IMR-90 (cell line): ENCODE measurements at regions not wholly inside any gene's neighbourhood (a gene's known extent, or its start where the extent isn't known, plus 50 kb on each side); places are given as distances from the start of the nearest gene placed in this dataset.

Experiments used
- ATAC-seq: fragments of 200-7000 bp; cut with Tn5 transposase; 2 replicates; pipeline ENCODE4 v1.9.1; 2020; ENCODE audit warnings: low read depth, mild to moderate bottlenecking, moderate library complexity
- BruUV-seq: library from RNA; stranded (reverse); fragments of 400-500 nt; replicated peaks from 2 replicates; lab custom pipeline; 2021; lab: Mats Ljungman, UMichigan
- CTCF ChIA-PET: fragments of 300-600 bp; formaldehyde crosslinking; extraction: SDS; loops from one replicate; lab custom pipeline; 2021; ENCODE audit warnings: antibody characterized with exemption; lab: Yijun Ruan, JAX
- POLR2A ChIA-PET: fragments of 300-600 bp; sonication (Branson Sonifier 250); formaldehyde crosslinking; loops from one replicate; lab custom pipeline; 2022; ENCODE audit warnings: antibody characterized with exemption; ENCODE audit not compliant: unreplicated experiment; lab: Charles Lee
- DNase-seq: peaks from one replicate; pipeline ENCODE4 v3.0.0; 2013
- H2AFZ ChIP-seq: replicated peaks from 2 replicates; pipeline ENCODE3; 2013; ENCODE audit warnings: low read length, mild to moderate bottlenecking; ENCODE audit not compliant: poor library complexity
- H2AK5ac ChIP-seq: 2 replicates; pipeline ENCODE4 v1.6.1; 2013; ENCODE audit warnings: low read depth, low read length, inconsistent platforms
- H2AK9ac ChIP-seq: replicated peaks from 2 replicates; pipeline ENCODE3; 2013; ENCODE audit warnings: mild to moderate bottlenecking, low read depth, low read length, moderate library complexity; ENCODE audit not compliant: poor library complexity
- H2BK120ac ChIP-seq: 2 replicates; pipeline ENCODE4 v1.6.1; 2013; ENCODE audit warnings: low read depth, low read length, inconsistent platforms
- H2BK15ac ChIP-seq: 3 replicates; pipeline ENCODE4 v1.6.1; 2013; ENCODE audit warnings: low read depth, low read length, inconsistent platforms
- H2BK20ac ChIP-seq: 2 replicates; pipeline ENCODE4 v1.6.1; 2013; ENCODE audit warnings: low read depth, mild to moderate bottlenecking, inconsistent platforms, low read length, moderate library complexity
- H2BK5ac ChIP-seq: 2 replicates; pipeline ENCODE4 v1.6.1; 2013; ENCODE audit warnings: mild to moderate bottlenecking, low read depth, low read length, inconsistent platforms; ENCODE audit not compliant: poor library complexity, severe bottlenecking
- H3K14ac ChIP-seq: replicated peaks from 2 replicates; pipeline ENCODE4 v1.6.1; 2013; ENCODE audit warnings: low read depth, low read length, inconsistent platforms
- H3K18ac ChIP-seq: 2 replicates; pipeline ENCODE4 v1.6.1; 2013; ENCODE audit warnings: low read depth, low read length, control low read depth
- H3K23ac ChIP-seq: 2 replicates; pipeline ENCODE4 v1.6.1; 2013; ENCODE audit warnings: low read depth, low read length, inconsistent platforms
- H3K27ac ChIP-seq: 2 replicates; pipeline ENCODE4 v1.5.1; 2013; ENCODE audit warnings: mild to moderate bottlenecking, control low read depth, low read length; ENCODE audit not compliant: insufficient read depth
- H3K27me3 ChIP-seq: 2 replicates; pipeline ENCODE4 v1.6.1; 2013; ENCODE audit warnings: low read length; ENCODE audit not compliant: control insufficient read depth, insufficient read depth
- H3K36me3 ChIP-seq: 2 replicates; pipeline ENCODE4 v1.6.1; 2013; ENCODE audit warnings: low read length, mixed read lengths; ENCODE audit not compliant: control insufficient read depth, insufficient read depth
- H3K4ac ChIP-seq: 2 replicates; pipeline ENCODE4 v1.6.1; 2013; ENCODE audit warnings: low read depth, low read length, inconsistent platforms
- H3K4me1 ChIP-seq: 2 replicates; pipeline ENCODE4 v1.6.1; 2013; ENCODE audit warnings: low read length, mixed read lengths; ENCODE audit not compliant: control insufficient read depth, insufficient read depth
- H3K4me2 ChIP-seq: 2 replicates; pipeline ENCODE4 v1.6.1; 2013; ENCODE audit warnings: low read depth, mild to moderate bottlenecking, control low read depth, low read length, moderate library complexity
- H3K4me3 ChIP-seq: 2 replicates; pipeline ENCODE4 v1.5.1; 2013; ENCODE audit warnings: low read depth, mild to moderate bottlenecking, control low read depth, low read length, moderate library complexity; ENCODE audit not compliant: insufficient read depth
- H3K56ac ChIP-seq: 2 replicates; pipeline ENCODE4 v1.6.1; 2013; ENCODE audit warnings: low read length, inconsistent platforms; ENCODE audit not compliant: insufficient read depth; ENCODE audit errors: extremely low read depth
- H3K79me1 ChIP-seq, 2 experiments: 2 replicates each; pipeline ENCODE4 v1.6.1; 2013; ENCODE audit warnings: low read length in 2 of 2, inconsistent platforms in 1 of 2, low read depth in 1 of 2
- H3K9ac ChIP-seq: 2 replicates; pipeline ENCODE4 v1.6.1; 2013; ENCODE audit warnings: low read depth, low read length, control low read depth
- H3K9me1 ChIP-seq: 2 replicates; pipeline ENCODE4 v1.6.1; 2013; ENCODE audit warnings: low read length, inconsistent platforms; ENCODE audit not compliant: insufficient read depth
- H3K9me3 ChIP-seq: 2 replicates; pipeline ENCODE4 v1.6.1; 2013; ENCODE audit warnings: low read length; ENCODE audit not compliant: control insufficient read depth, insufficient read depth
- H4K20me1 ChIP-seq: 2 replicates; pipeline ENCODE4 v1.6.1; 2013; ENCODE audit warnings: low read length, inconsistent platforms; ENCODE audit not compliant: insufficient read depth
- H4K5ac ChIP-seq: 2 replicates; pipeline ENCODE4 v1.6.1; 2013; ENCODE audit warnings: mild to moderate bottlenecking, low read depth, low read length, control low read depth
- H4K8ac ChIP-seq, 2 experiments: 2 replicates each; pipeline ENCODE4 v1.6.1; 2013; ENCODE audit warnings: low read depth in 2 of 2, low read length in 2 of 2, control low read depth in 1 of 2, inconsistent platforms in 1 of 2
- H4K91ac ChIP-seq: 2 replicates; pipeline ENCODE4 v1.6.1; 2013; ENCODE audit warnings: low read depth, low read length, inconsistent platforms; ENCODE audit not compliant: insufficient read depth
- CHD1 ChIP-seq: IDR thresholded peaks from 2 replicates; pipeline ENCODE4 v1.6.1; 2012; ENCODE audit warnings: low read depth, low read length, improper control_type of control experiment
- FOS ChIP-seq: fragments of 150-350 bp; IDR thresholded peaks from 2 replicates; pipeline ENCODE4 v1.6.1; 2016; ENCODE audit warnings: low read depth, low read length
- MAFK ChIP-seq: IDR thresholded peaks from 2 replicates; pipeline ENCODE4 v1.6.1; 2012; ENCODE audit warnings: low read depth, low read length, improper control_type of control experiment
- MAZ ChIP-seq: IDR thresholded peaks from 2 replicates; pipeline ENCODE4 v1.6.1; 2012; ENCODE audit warnings: low read depth, mild to moderate bottlenecking, low read length, improper control_type of control experiment, moderate library complexity, borderline replicate concordance
- NFE2L2 ChIP-seq: fragments of 150-350 bp; IDR thresholded peaks from 2 replicates; pipeline ENCODE4 v1.6.1; 2016; ENCODE audit warnings: low read depth, mild to moderate bottlenecking, low read length
- RAD21 ChIP-seq: IDR thresholded peaks from 2 replicates; pipeline ENCODE4 v1.6.1; 2012; ENCODE audit warnings: low read length, improper control_type of control experiment
- RCOR1 ChIP-seq: IDR thresholded peaks from 2 replicates; pipeline ENCODE4 v1.6.1; 2012; ENCODE audit warnings: mild to moderate bottlenecking, low read length, improper control_type of control experiment; ENCODE audit not compliant: insufficient replicate concordance
- RFX5 ChIP-seq: IDR thresholded peaks from 2 replicates; pipeline ENCODE4 v1.8.0; 2012; ENCODE audit warnings: low read depth, mild to moderate bottlenecking, low read length, moderate library complexity
- SMC3 ChIP-seq: fragments of 150-350 bp; IDR thresholded peaks from 2 replicates; pipeline ENCODE4 v1.6.1; 2016; ENCODE audit warnings: low read depth, mild to moderate bottlenecking, antibody characterized with exemption, low read length, moderate library complexity
- USF2 ChIP-seq: fragments of 150-350 bp; IDR thresholded peaks from 2 replicates; pipeline ENCODE4 v1.6.1; 2017; ENCODE audit warnings: mild to moderate bottlenecking, antibody characterized with exemption, low read length, low read depth
- WGBS, 2 experiments: methylation state at CpG; one replicate each; pipeline versions ENCODE4 v1.1.5 to v1.1.7; 2013; ENCODE audit warnings: missing lambda C conversion rate in 2 of 2; ENCODE audit not compliant: insufficient read length in 1 of 2; ENCODE audit errors: extremely low coverage in 2 of 2; 5-methylcytosine and 5-hydroxymethylcytosine counted together
- dilution Hi-C: fragments of 300-500 bp; cut with HindIII; formaldehyde crosslinking; loops from one replicate; pipeline ENCODE4 v1.14.3; 2018; ENCODE audit warnings: low sequenced_read_pairs; ENCODE audit not compliant: unreplicated experiment
- in situ Hi-C: fragments of 300-500 bp; cut with MboI; formaldehyde crosslinking; loops from 3 replicates; pipeline ENCODE4 v1.14.3; 2019; ENCODE audit warnings: low sequenced_read_pairs, inconsistent platforms, mixed read lengths
- intact Hi-C: fragments of 100-400 bp; cut with micrococcal nuclease; formaldehyde crosslinking; loops from 2 replicates; pipeline ENCODE4 v1.10.0; 2022
- TF ChIP-seq, protein P1 (sequence below): fragments of 150-350 bp; IDR thresholded peaks from 2 replicates; pipeline ENCODE4 v1.6.1; 2016; ENCODE audit warnings: low read depth, mild to moderate bottlenecking, low read length, moderate library complexity, borderline replicate concordance
- TF ChIP-seq, protein P2 (sequence below): conservative IDR thresholded peaks from 2 replicates; pipeline ENCODE4 v1.5.1; 2012; ENCODE audit warnings: mild to moderate bottlenecking, low read depth, low read length, improper control_type of control experiment

DNA sequence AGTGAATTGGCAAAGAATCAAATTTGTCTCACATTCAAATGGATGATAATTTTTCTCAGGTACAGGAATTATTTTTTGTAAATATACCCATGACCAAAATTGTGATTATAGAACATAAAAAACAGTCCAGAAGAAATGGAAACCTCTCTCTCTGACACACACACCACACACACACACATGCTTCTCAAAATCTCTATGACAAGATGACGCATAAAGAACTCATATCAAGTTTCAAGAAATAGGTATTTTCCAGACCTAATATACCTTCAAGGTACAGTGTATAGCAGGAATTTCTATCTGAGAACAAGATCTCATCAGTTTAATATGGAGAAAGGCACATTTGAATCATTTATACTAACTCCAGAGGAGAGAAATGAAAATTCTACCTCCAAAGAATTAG, 1069.1 kb upstream of the ALCAM start:
- Histone ChIP-seq H3K14ac (no peak overlapping the region), H2BK15ac (no peak overlapping the region), H3K18ac (no peak overlapping the region), H2AFZ (no peak overlapping the region), H3K27me3 (no peaks in the 10 kb centered on the region), H3K9me1 (no peaks in the 10 kb centered on the region), H2BK120ac (no peak overlapping the region), H3K9me3 (no peaks in the 10 kb centered on the region), H4K5ac (no peak overlapping the region), H3K4ac (no peak overlapping the region), H3K23ac (no peak overlapping the region), H3K27ac (no peak overlapping the region), H3K56ac (no peak overlapping the region), H3K4me3 (no peak overlapping the region), H2AK5ac (no peak overlapping the region), H3K79me1 (no peaks in the 10 kb centered on the region), H2AK9ac (no peak overlapping the region), H4K8ac (no peak overlapping the region), H3K4me1 (no peaks in the 10 kb centered on the region), H2BK5ac (no peak overlapping the region), H3K4me2 (no peak overlapping the region), H2BK20ac (no peak overlapping the region), H4K91ac (no peak overlapping the region), H3K9ac (no peak overlapping the region), H3K36me3 (no peaks in the 10 kb centered on the region), H4K20me1 (no peaks in the 10 kb centered on the region)
- POLR2A ChIA-PET: no interaction called here
- no peak for TF ChIP-seq MAZ
- TF ChIP-seq MAFK: no peak
- no peak for TF ChIP-seq RCOR1
- no peak for TF ChIP-seq CHD1
- TF ChIP-seq RAD21: no peak
- no peak for TF ChIP-seq NFE2L2
- TF ChIP-seq FOS: no peak
- TF ChIP-seq SMC3: no peak
- TF ChIP-seq USF2: no peak
- TF ChIP-seq, protein P1, sequence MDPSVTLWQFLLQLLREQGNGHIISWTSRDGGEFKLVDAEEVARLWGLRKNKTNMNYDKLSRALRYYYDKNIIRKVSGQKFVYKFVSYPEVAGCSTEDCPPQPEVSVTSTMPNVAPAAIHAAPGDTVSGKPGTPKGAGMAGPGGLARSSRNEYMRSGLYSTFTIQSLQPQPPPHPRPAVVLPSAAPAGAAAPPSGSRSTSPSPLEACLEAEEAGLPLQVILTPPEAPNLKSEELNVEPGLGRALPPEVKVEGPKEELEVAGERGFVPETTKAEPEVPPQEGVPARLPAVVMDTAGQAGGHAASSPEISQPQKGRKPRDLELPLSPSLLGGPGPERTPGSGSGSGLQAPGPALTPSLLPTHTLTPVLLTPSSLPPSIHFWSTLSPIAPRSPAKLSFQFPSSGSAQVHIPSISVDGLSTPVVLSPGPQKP: no peak
- no peak for TF ChIP-seq RFX5
- TF ChIP-seq, protein P2, sequence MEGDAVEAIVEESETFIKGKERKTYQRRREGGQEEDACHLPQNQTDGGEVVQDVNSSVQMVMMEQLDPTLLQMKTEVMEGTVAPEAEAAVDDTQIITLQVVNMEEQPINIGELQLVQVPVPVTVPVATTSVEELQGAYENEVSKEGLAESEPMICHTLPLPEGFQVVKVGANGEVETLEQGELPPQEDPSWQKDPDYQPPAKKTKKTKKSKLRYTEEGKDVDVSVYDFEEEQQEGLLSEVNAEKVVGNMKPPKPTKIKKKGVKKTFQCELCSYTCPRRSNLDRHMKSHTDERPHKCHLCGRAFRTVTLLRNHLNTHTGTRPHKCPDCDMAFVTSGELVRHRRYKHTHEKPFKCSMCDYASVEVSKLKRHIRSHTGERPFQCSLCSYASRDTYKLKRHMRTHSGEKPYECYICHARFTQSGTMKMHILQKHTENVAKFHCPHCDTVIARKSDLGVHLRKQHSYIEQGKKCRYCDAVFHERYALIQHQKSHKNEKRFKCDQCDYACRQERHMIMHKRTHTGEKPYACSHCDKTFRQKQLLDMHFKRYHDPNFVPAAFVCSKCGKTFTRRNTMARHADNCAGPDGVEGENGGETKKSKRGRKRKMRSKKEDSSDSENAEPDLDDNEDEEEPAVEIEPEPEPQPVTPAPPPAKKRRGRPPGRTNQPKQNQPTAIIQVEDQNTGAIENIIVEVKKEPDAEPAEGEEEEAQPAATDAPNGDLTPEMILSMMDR: no peak
- CTCF ChIA-PET: no interaction called here
- intact Hi-C loops (no loop called here), in situ Hi-C loops (no loop called here), dilution Hi-C loops (no loop called here)
- no TSS peak for BruUV-seq
- WGBS, 2 experiments: no CpG with 5 or more reads among the region's 1 CpG
- DNase-seq: no peak
- ATAC-seq: no peak
